Testis (tissue), 2 donors: ENCODE measurements at regions not wholly inside any gene's neighbourhood (a gene's known extent, or its start where the extent isn't known, plus 50 kb on each side); places are given as distances from the start of the nearest gene placed in this dataset.

Source experiments
- DNase-seq: peaks from one replicate; pipeline ENCODE4 v3.0.0-alpha.2; 2019
- H3K27ac ChIP-seq, 2 donors: fragments of 200-600 bp; sonication (generic); one replicate each; pipeline ENCODE4 v1.5.1; 2019
- H3K27me3 ChIP-seq: fragments of 200-600 bp; sonication (generic); one replicate; pipeline ENCODE4 v1.5.1; 2019
- H3K36me3 ChIP-seq: fragments of 200-600 bp; sonication (generic); one replicate; pipeline ENCODE4 v1.5.1; 2017; ENCODE audit warnings: low read depth; ENCODE audit errors: missing control alignments
- H3K4me1 ChIP-seq: fragments of 200-600 bp; sonication (generic); one replicate; pipeline ENCODE4 v1.5.1; 2019
- H3K4me3 ChIP-seq, 2 donors: fragments of 200-600 bp; sonication (generic); one replicate each; pipeline ENCODE4 v1.5.1; 2017 to 2019
- H3K9me3 ChIP-seq: fragments of 200-600 bp; sonication (generic); one replicate; pipeline ENCODE4 v1.5.1; 2017
- CTCF ChIP-seq, 3 experiments: fragments of 450-650 bp in 2 of 3; fragments of 200-600 bp in 1 of 3; sonication (generic) in 1 of 3; IDR thresholded peaks; one replicate each; pipeline ENCODE4 v1.5.1; 2016 to 2019; ENCODE audit warnings: antibody characterized with exemption in 3 of 3, mild to moderate bottlenecking in 2 of 3, moderate library complexity in 1 of 3
- POLR2A ChIP-seq: fragments of 450-650 bp; IDR thresholded peaks from one replicate; pipeline ENCODE4 v1.6.1; 2017; ENCODE audit warnings: antibody characterized with exemption, mild to moderate bottlenecking, moderate library complexity
- WGBS, 2 donors: methylation state at CpG; one replicate each; pipeline ENCODE4 v1.1.5; 2018; 5-methylcytosine and 5-hydroxymethylcytosine counted together
- intact Hi-C: fragments of 100-400 bp; cut with DNase I; formaldehyde crosslinking; loops from one replicate; pipeline ENCODE4 v1.15.1; 2023; ENCODE audit warnings: low total_unique reads

- TF ChIP-seq CTCF (IDR thresholded peaks at IDR 0.05) (no peak), POLR2A (no peak)
- WGBS, 2 donors: 93 to 97% methylated on average over 9 to 12 of the region's 12 CpGs
- no peak overlapping the region for H3K27ac ChIP-seq
- intact Hi-C loops: no loop called here
- no peaks in the 10 kb centered on the region for H3K4me1 ChIP-seq
- H3K36me3 ChIP-seq: no peaks in the 10 kb centered on the region
- no peaks in the 10 kb centered on the region for H3K27me3 ChIP-seq
- DNase-seq: no peak
- H3K9me3 ChIP-seq: no peaks in the 10 kb centered on the region
- no peak overlapping the region for H3K4me3 ChIP-seq
Observed at GRCh38 chr6:168794491-168794890, 353.5 kb downstream of the SMOC2 start.

- no peak overlapping the region for H3K27ac ChIP-seq
- no peaks in the 10 kb centered on the region for H3K36me3 ChIP-seq
- no peak for DNase-seq
- H3K4me3 ChIP-seq: no peak overlapping the region
- TF ChIP-seq POLR2A: no peak
- TF ChIP-seq CTCF (IDR thresholded peaks at IDR 0.05): no peak
- no peaks in the 10 kb centered on the region for H3K4me1 ChIP-seq
- intact Hi-C loops: no loop called here
- no peaks in the 10 kb centered on the region for H3K9me3 ChIP-seq
- 82 to 90% methylated on average over 6 of the region's 6 CpGs for WGBS, 2 donors
- H3K27me3 ChIP-seq: no peaks in the 10 kb centered on the region
Observed at GRCh38 chr6:168793649-168794048, 352.7 kb downstream of the SMOC2 start.

- intact Hi-C loops: no loop called here
- no peaks in the 10 kb centered on the region for H3K27me3 ChIP-seq
- H3K9me3 ChIP-seq: no peaks in the 10 kb centered on the region
- no peaks in the 10 kb centered on the region for H3K36me3 ChIP-seq
- H3K27ac ChIP-seq: no peak overlapping the region
- WGBS, 2 donors: 92 to 95% methylated on average over 4 of the region's 4 CpGs
- no peak for DNase-seq
- no peak for TF ChIP-seq CTCF (IDR thresholded peaks at IDR 0.05)
- no peak for TF ChIP-seq POLR2A
- no peaks in the 10 kb centered on the region for H3K4me1 ChIP-seq
- H3K4me3 ChIP-seq: no peak overlapping the region
Observed at GRCh38 chr6:168791917-168792316, 350.9 kb downstream of the SMOC2 start.

- Histone ChIP-seq H3K27ac (no peak overlapping the region), H3K9me3 (no peaks in the 10 kb centered on the region), H3K4me3 (no peak overlapping the region), H3K4me1 (no peaks in the 10 kb centered on the region), H3K36me3 (no peaks in the 10 kb centered on the region), H3K27me3 (no peaks in the 10 kb centered on the region)
- DNase-seq: no peak
- no peak for TF ChIP-seq POLR2A
- no peak for TF ChIP-seq CTCF (IDR thresholded peaks at IDR 0.05)
- 72 to 89% methylated on average over 10 of the region's 10 CpGs for WGBS, 2 donors
- intact Hi-C loops: no loop called here
Observed at GRCh38 chr6:168789699-168790098, 348.7 kb downstream of the SMOC2 start.

- Histone ChIP-seq H3K27me3 (no peaks in the 10 kb centered on the region), H3K36me3 (no peaks in the 10 kb centered on the region), H3K4me1 (no peaks in the 10 kb centered on the region), H3K9me3 (no peaks in the 10 kb centered on the region), H3K27ac (no peak overlapping the region), H3K4me3 (no peak overlapping the region)
- DNase-seq: no peak
- intact Hi-C loops: no loop called here
- TF ChIP-seq CTCF (IDR thresholded peaks at IDR 0.05) (no peak), POLR2A (no peak)
- 71 to 73% methylated on average over 10 of the region's 10 CpGs for WGBS, 2 donors
Observed at GRCh38 chr6:168785720-168786511, 344.9 kb downstream of the SMOC2 start.
